SK-N-SH (cell line): ENCODE measurements at regions not wholly inside any gene's neighbourhood (a gene's known extent, or its start where the extent isn't known, plus 50 kb on each side); places are given as distances from the start of the nearest gene placed in this dataset.

ENCODE experiments used
- JUND ChIP-seq: IDR thresholded peaks from 2 replicates; pipeline ENCODE4 v1.4.0; 2012
- NRF1 ChIP-seq: IDR thresholded peaks from 2 replicates; pipeline ENCODE4 v1.6.1; 2012; ENCODE audit warnings: low read depth, mild to moderate bottlenecking, low read length
- POLR2AphosphoS5 ChIP-seq: IDR thresholded peaks from 2 replicates; pipeline ENCODE4 v1.6.1; 2012; ENCODE audit warnings: low read depth, low read length
- RAD21 ChIP-seq: IDR thresholded peaks from 2 replicates; pipeline ENCODE4 v1.6.1; 2012; ENCODE audit warnings: mild to moderate bottlenecking, low read length
- RFX5 ChIP-seq: IDR thresholded peaks from 2 replicates; pipeline ENCODE4 v1.6.1; 2012; ENCODE audit warnings: mild to moderate bottlenecking, improper control_type of control experiment, low read length
- TAF1 ChIP-seq: IDR thresholded peaks from 2 replicates; pipeline ENCODE4 v1.6.1; 2012; ENCODE audit warnings: low read depth, mild to moderate bottlenecking, low read length, moderate library complexity, borderline replicate concordance
- TEAD4 ChIP-seq: IDR thresholded peaks from 2 replicates; pipeline ENCODE4 v1.4.0; 2012; ENCODE audit warnings: mild to moderate bottlenecking, borderline replicate concordance; ENCODE audit not compliant: insufficient read depth
- TF ChIP-seq, protein P1 (sequence below): IDR thresholded peaks from 2 replicates; pipeline ENCODE4 v1.4.0; 2012; ENCODE audit warnings: low read depth, borderline replicate concordance
- TF ChIP-seq, protein P2 (sequence below): fragments of 200-600 bp; sonication (generic); IDR thresholded peaks from 2 replicates; pipeline ENCODE4 v1.6.1; 2017; ENCODE audit warnings: antibody characterized with exemption, mild to moderate bottlenecking, moderate library complexity

DNA sequence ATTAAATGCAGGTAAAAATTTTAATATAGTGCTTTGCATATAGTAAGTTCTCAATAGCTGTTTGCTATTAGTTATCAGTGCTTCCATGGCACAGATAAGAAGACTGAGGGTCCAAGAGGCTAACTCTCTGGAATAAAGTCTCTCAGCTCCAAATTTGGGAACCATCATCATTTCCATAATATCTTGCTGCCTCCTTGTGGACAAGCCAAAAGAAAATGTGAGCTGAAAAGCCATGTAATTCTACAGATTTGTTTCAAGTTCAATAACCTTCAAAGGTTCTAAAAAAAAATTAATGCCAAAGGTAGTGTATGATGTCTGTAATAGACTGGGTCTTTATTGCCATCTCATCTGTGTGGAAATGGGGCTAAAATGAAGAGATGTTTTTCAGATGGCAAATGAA lies 136.9 kb upstream of the VCX start:
- TF ChIP-seq, protein P1, sequence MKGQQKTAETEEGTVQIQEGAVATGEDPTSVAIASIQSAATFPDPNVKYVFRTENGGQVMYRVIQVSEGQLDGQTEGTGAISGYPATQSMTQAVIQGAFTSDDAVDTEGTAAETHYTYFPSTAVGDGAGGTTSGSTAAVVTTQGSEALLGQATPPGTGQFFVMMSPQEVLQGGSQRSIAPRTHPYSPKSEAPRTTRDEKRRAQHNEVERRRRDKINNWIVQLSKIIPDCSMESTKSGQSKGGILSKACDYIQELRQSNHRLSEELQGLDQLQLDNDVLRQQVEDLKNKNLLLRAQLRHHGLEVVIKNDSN, result no peak
- TF ChIP-seq TEAD4 (no peak), RAD21 (peak; percentile 37), POLR2AphosphoS5 (no peak), NRF1 (no peak), JUND (no peak), TAF1 (no peak), RFX5 (no peak)
- TF ChIP-seq, protein P2, sequence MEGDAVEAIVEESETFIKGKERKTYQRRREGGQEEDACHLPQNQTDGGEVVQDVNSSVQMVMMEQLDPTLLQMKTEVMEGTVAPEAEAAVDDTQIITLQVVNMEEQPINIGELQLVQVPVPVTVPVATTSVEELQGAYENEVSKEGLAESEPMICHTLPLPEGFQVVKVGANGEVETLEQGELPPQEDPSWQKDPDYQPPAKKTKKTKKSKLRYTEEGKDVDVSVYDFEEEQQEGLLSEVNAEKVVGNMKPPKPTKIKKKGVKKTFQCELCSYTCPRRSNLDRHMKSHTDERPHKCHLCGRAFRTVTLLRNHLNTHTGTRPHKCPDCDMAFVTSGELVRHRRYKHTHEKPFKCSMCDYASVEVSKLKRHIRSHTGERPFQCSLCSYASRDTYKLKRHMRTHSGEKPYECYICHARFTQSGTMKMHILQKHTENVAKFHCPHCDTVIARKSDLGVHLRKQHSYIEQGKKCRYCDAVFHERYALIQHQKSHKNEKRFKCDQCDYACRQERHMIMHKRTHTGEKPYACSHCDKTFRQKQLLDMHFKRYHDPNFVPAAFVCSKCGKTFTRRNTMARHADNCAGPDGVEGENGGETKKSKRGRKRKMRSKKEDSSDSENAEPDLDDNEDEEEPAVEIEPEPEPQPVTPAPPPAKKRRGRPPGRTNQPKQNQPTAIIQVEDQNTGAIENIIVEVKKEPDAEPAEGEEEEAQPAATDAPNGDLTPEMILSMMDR, result peak; percentile 33; the same call in 1 of the 2 replicates
